Suprapubic skin (tissue), 4 donors: ENCODE measurements at regions not wholly inside any gene's neighbourhood (a gene's known extent, or its start where the extent isn't known, plus 50 kb on each side); places are given as distances from the start of the nearest gene placed in this dataset.

Experiments
- CTCF ChIP-seq, 2 donors: fragments of 200-600 bp in 1 of 2; fragments of 450-650 bp in 1 of 2; sonication (generic) in 1 of 2; IDR thresholded peaks; one replicate each; pipeline ENCODE4 v1.5.1; 2016 to 2019; ENCODE audit warnings: antibody characterized with exemption in 2 of 2, mild to moderate bottlenecking in 1 of 2, moderate library complexity in 1 of 2
- EP300 ChIP-seq: sonication (generic); formaldehyde crosslinking; IDR thresholded peaks from one replicate; pipeline ENCODE4 v1.6.1; 2017; ENCODE audit warnings: antibody characterized with exemption
- POLR2A ChIP-seq, 2 donors: fragments of 450-650 bp; IDR thresholded peaks; one replicate each; pipeline ENCODE4 v1.6.1; 2017; ENCODE audit warnings: antibody characterized with exemption in 2 of 2, mild to moderate bottlenecking in 2 of 2, moderate library complexity in 2 of 2
- POLR2AphosphoS5 ChIP-seq, 3 donors: sonication (generic); formaldehyde crosslinking; IDR thresholded peaks; one replicate each; pipeline ENCODE4 v1.6.1; 2017; ENCODE audit warnings: antibody characterized with exemption in 3 of 3

GRCh38 chr1:8255712-8256111 lies 62.2 kb upstream of the SLC45A1 start:
- TF ChIP-seq POLR2AphosphoS5 (IDR thresholded peaks at IDR 0.05) (no peak), CTCF (IDR thresholded peaks at IDR 0.05) (no peak), EP300 (no peak), POLR2A (IDR thresholded peaks at IDR 0.05) (no peak)
